ENCODE measurements at regions not wholly inside any gene's neighbourhood (a gene's known extent, or its start where the extent isn't known, plus 50 kb on each side); places are given as distances from the start of the nearest gene placed in this dataset.
"Not testable (repeated sequence)": the region's sequence is repeated elsewhere in the genome, so short reads cannot be mapped to it uniquely, and the experiment has no call there.

- not testable (repeated sequence) for DNase-seq
These were observed 416.5 kb downstream of the ANKRD30B start for GRCh38 chr18:15164446-15164845.

GRCh38 chr18:15165048-15165447 lies 417.1 kb downstream of the ANKRD30B start:
- no peak for DNase-seq

DNA sequence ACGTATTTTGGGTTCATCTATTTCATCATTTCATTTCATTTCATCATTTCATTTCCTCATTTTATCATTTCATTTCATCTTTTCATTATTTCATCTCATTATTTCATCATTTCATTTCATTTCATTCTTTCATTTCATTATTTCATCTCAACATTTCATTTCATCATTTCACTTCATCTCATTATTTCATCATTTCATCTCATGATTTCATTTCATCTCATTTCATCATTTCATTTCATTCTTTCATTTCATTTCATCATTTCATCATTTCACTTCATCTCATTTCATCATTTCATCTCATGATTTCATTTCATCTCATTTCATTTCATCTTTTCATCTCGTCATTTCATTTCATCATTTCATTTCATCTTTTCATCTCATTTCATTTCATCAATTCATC lies 445.1 kb downstream of the ANKRD30B start:
- not testable (repeated sequence) for DNase-seq

DNA sequence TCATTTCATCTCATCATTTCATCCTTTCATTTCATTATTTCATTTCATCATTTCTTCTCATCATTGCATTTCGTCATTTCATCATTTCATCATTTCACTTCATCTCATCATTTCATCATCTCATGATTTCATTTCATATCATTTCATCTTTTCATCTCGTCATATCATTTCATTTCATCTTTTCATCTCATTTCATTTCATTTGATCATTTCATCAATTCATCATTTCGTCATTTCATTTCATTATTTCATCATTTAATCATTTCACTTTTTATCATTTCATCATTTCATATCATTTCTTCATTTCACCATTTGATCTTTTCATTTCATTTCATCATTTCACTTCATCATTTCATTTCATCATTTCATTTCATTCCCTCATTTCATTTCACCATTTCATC lies 445.8 kb downstream of the ANKRD30B start:
- not testable (repeated sequence) for DNase-seq

DNA sequence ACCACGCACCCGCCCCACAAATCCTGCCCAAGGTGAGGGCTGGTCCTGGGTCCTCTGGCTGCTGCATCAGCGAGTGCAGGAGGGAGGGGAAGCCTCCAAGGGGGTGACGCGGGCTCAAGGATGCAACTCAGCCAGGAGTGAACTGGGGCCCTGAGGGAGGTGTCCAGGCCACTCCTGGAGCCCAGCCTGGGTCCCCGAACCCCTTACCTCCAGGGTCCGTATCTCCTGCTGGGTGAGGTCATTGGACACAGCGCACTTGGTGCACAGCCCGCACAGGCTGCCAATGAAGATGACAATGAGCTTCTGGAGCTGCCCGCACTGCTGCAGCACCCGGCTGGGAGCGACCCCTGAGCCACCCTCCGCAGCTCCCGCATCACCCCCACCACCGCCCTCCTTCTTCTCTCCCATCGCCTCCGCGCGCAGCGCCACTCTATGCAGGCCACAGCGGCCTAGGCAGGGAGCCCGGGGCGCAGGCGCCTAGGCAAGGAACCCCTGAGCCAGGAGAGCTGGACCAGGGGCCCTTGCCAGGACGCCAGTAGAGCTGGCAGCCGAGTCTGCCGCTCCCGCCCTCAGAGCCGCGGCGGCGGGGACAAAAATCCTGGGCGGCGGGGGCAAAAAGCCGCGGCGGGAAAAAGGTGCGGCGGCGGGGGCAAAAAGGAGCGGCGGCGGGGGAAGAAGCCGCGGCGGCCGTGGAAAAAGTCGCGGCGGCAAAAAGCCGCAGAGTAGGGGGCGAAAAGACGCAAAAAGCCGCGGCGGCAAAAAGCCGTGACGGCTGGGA lies 449.6 kb downstream of the ANKRD30B start:
- peak; percentile 21 for DNase-seq

DNA sequence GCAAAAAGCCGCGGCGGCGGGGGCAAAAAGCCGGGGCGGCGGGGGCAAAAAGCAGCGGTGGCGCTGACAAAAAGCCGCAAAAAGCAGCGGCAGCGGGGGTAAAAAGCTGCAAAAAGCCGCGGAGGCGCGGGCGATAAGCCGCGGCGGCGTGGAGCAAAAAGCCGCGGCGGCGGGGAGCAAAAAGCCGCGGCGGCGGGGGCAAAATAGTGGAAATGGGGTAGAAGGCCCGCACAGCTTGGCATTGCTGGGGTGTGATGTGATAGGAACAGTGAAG lies 450.1 kb downstream of the ANKRD30B start:
- no peak for DNase-seq

All from left hindlimb (tissue), 1 donor.